ENCODE measurements at regions not wholly inside any gene's neighbourhood (a gene's known extent, or its start where the extent isn't known, plus 50 kb on each side); places are given as distances from the start of the nearest gene placed in this dataset.
"Not testable (repeated sequence)": the region's sequence is repeated elsewhere in the genome, so short reads cannot be mapped to it uniquely, and the experiment has no call there.

DNA sequence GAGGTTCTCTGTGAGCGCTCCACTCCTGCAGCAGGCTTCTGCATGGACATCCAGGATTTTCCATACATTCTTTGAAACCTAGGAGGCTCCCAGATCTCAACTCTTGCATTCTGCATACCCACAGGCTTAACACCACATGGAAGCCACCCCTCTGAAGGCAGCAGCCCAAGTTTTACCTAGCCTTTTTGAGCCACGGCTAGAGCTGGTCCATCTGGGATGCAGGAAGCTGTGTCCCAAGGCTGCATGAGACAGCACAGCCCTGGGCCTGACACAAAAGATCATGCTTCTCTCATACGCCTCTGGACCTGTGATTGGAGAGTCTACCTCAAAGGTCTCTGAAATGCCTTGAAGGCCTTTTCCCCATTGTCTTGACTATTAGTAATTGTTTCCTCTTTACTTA lies 53.6 kb upstream of the RPRM start:
- intact Hi-C loops (cut with micrococcal nuclease): no loop called here

DNA sequence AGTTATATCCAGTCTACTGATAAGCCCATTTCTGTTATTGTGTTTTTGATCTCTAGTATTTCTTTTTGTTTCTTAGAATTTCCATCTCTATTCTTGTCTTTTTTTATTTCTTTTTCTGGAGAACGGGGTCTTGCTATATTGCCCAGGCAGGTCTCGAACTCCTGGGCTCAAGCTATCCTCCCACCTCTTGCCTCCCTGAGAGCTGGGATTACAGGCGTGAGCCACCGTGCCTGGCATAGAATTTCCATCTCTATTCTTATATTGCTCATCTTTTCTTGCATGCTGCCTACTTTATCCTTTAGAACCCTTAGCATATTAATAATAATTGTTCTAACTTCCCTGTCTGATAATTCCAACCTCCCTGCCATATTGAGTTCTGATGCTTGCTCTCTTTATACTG lies 55.2 kb upstream of the RPRM start:
- intact Hi-C loops (cut with micrococcal nuclease): not testable (repeated sequence)

DNA sequence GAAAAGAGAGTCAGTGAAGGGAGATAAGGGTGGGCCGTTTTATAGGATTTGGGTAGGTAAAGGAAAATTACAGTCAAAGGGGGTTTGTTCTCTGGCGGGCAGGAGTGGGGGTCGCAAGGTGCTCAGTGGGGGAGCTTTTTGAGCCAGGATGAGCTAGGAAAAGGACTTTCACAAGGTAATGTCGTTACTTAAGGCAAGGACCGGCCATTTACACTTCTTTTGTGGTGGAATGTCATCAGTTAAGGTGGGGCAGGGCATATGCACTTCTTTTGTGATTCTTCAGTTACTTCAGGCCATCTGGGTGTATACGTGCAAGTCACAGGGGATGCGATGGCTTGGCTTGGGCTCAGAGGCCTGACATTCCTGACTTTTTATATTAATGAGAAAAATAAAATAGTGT lies 56.0 kb upstream of the RPRM start:
- intact Hi-C loops (cut with micrococcal nuclease): not testable (repeated sequence)

DNA sequence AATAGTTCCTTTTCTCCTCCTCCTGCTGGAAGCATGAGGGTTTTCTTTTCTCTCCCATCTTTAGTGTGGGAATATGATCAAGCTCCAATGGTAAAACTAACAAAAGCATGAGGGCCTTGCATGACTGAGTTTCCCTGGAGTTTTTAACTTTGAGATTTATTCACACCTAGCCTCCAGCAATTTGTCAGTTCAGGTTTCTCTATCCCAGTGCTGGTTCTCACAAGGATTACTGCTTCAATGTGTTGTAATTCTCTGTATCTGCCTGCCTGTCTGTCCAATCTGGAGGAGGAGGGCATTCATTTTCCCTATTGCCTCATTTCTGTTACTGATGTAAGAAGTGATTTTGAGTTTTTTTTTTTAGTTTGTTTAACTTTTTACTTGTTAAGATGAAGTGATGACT lies 57.6 kb upstream of the RPRM start:
- intact Hi-C loops (cut with micrococcal nuclease): no loop called here

DNA sequence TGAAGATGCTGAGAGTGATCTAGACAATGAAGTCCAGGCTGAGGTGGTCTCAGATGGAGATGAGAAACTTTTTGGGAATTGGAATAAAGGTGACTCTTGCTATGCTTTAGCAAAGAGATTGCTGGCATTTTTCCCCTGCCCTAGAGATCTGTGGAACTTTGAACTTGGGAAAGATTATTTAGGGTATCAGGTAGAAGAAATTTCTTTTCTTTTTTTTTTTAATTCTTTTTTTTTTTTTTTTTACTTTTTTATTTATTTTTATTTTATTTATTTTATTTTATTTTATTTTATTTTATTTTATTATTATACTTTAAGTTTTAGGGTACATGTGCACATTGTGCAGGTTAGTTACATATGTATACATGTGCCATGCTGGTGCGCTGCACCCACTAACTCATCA lies 59.5 kb upstream of the RPRM start:
- intact Hi-C loops (cut with micrococcal nuclease): not testable (repeated sequence)

DNA sequence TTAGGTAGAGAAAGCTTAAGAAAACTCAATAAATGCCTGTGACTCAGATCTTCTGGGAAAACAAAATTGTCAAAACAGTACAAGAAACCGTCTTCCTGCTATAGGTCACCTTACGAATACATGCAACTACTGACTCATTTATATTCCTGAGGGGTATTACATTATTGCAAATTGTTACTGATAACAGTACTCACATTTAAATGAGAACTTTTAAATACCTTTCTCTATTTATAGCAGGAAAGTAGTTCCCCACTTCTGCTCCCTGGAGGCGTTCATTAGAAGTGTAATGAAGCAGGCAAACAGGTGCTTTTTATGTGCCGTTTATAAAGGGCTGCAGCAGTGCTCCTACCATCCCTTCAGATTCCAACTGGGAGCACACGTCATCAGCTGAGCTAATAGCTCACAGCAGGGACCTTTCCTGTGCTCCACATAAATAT lies 65.1 kb upstream of the RPRM start:
- intact Hi-C loops (cut with micrococcal nuclease): no loop called here

DNA sequence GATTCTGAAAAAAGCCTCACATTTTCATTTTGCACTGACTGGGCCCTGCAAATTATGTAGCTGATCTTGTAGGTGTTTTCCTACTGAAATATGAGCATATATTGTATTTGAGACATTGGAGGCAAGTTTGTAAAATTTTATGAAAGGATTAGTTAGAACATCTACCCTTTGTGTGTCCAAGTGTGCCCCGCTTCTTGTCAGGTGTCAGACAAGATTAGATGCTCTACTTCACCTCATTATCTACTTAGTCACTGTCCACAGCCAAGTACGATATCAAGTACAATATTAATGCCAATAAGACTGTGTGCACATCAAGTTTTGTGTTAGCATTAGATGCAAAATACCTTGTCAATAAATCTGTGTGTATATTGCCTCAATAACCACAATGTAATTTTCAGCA lies 67.8 kb upstream of the RPRM start:
- intact Hi-C loops (cut with micrococcal nuclease): no loop called here

DNA sequence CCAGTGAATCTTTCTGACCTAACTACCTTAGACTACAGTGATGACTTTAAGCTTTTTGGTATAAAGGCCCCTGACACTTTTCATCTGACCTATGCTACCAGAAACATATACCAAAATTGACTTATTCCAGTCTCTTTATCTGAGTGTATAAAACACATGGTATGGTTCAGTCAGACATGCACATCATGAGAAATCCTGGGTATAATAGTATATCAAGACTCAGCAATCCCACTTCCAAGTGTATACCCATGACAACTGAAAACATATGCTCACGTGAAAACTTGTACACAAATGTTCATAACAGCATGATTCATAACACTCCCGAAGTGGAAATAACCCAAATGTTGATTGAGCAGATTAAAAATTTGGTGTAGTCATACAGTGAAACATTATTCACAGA lies 70.0 kb upstream of the RPRM start:
- intact Hi-C loops (cut with micrococcal nuclease): no loop called here

DNA sequence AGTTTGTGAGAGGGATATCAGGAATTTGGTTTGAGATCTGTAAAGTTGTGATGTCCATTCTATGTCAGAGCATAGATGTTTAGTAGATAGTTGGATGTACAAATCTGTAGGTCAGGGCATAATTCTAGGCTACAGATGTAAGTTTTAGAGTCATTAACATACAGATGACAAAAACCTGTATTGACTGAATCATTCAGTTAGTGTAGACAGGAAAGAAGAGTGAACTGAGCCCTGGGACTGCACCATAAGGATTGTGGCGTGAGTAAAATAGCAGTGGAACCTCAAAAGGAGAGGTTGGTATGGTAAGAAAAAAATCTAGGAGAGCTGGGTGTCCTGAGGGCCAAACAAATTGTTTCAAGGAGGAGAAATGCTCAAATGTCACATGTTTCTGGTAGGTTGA lies 73.1 kb upstream of the RPRM start:
- intact Hi-C loops (cut with micrococcal nuclease): no loop called here

DNA sequence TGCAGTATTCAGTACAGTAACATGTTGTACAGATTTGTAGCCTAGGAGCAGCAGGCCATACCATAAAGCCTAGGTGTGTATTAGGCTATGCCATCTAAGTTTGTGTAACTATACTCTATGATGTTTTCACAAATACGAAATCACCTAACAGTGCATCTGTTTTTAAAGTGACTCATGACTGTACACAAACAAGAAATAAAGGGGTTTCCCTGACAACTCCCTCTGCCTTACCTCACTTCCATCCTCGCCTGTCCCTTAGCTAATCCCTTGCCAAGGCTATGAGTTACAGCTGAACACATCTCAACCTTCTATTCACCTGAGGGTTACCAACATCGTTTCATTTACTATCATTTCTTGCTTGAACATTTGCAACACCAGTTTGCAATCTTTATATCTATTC lies 78.6 kb upstream of the RPRM start:
- intact Hi-C loops (cut with micrococcal nuclease): no loop called here

DNA sequence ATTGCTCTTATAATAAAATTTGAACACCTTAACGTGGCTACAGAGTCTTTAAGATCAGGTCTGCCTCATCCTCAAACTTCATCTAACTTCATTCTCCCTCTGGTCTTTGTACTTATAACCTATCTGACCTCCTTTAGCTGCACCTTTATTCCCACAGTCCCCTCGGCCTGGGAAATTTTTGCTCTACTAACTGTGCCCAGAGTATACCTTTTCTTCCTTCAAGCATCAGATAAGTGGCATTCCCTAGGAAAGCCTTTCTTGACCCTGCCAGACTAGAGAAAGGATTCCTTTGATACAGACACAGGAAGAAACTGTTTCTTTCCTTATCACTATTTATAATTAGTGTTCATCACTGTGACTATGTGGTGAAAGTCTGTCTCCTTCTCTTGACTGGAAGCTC lies 79.2 kb upstream of the RPRM start:
- intact Hi-C loops (cut with micrococcal nuclease): no loop called here

DNA sequence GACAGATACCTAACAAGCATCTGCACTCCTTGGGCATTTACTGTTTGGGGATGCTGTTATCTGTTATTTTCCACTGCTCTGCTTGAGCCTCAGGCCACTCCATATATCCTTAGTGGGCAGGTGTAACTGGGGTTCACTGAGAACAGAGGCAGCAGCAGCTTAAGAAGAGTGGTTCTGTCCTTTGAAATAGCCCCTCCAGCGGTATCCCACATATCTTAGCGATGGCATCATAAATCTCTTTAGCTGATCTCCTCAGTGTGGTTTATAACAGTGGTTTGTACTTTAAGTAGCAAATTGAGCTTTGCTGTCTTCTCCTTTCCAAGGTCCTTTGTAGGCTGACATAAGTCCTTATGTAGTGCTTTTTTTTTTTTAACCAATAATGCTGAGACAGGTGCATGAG lies 79.7 kb upstream of the RPRM start:
- intact Hi-C loops (cut with micrococcal nuclease): no loop called here

DNA sequence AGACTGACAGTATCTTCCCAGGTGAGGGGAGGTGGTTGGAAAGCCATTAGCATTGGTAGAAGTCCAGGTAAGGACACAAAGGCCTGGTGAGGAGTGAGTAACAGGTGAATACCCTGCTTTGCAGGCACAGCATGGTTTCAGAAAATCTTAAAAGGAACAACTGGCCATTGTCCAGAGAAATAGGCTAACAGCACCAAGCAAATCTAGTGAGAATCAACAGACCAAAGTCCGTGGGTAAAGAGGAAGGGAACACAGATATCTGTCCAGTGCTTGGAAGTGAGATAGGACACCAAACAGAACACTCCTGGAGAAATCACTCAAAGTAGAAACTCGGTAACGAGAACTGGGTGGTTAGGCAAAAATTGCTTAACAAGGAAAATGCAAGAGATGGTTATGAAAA lies 88.8 kb upstream of the RPRM start:
- intact Hi-C loops (cut with micrococcal nuclease): no loop called here

DNA sequence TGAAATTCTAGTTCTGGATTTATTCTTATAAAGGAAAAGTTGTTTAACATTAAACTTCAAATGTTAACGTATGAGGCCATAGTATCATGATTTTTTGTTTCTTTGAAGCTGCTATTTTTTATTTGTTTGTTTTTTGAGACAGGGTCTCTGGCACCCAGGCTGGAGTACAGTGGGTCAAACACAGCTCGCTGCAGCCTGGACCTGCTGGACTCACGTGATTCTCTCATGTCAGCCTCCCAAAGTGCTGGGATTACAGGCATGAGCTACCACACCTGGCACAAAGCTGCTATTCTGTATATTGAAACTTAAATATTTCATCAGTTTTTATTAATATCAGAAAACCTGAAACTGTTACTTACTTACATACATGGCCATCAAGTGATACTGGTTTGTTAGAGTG lies 89.5 kb upstream of the RPRM start:
- intact Hi-C loops (cut with micrococcal nuclease): no loop called here

DNA sequence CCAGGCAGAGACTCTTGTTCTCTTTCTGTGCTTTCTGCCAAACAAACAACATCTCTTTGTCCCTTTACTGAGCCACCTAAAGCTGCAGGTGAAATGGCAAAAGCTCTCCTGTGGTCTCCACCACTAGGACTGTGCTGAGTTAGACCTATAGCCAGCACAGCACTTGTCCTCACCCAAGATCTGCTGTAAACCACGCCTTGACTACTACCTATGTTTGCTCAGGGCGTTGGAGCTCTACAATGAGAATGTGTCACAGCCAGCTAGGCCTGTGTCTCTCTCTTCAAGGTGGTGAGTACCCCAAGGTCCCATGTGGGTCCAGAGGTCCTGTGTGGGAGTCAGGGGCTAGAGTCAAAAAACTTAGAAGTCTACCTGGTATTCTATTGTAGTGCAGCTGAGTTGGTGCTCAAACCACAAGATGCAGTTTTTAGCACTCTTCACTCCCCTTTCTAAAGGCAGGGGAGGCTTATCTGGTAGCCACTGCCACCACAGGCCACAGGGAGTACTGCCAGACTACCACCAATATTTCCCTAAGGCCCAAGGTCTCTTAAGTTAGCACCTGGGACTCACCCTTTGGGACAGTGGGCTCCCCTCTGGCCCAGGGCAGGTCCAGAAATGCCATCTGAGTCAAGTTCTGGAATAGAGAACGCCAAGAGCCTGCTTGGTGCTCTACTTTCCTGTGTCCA lies 96.8 kb upstream of the RPRM start:
- intact Hi-C loops (cut with micrococcal nuclease): no loop called here

DNA sequence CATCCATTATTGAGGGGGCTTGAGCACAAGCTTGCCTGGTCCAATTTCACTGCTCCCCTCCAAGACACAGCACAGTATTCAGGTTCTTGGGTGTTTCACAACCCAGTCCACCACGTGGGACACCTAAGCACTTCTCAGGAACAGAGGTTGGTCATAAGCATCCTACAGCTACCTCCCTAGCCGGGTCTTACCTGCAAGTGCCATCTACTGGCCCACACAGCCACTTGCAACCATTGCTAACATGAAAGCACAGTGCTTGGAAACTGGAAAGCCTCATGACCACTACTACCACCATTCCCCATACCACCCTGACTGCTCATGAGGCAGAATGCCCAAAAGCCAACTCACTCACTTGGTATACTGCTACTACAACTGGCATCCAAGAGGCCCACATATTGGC lies 105.7 kb upstream of the RPRM start:
- intact Hi-C loops (cut with micrococcal nuclease): no loop called here

DNA sequence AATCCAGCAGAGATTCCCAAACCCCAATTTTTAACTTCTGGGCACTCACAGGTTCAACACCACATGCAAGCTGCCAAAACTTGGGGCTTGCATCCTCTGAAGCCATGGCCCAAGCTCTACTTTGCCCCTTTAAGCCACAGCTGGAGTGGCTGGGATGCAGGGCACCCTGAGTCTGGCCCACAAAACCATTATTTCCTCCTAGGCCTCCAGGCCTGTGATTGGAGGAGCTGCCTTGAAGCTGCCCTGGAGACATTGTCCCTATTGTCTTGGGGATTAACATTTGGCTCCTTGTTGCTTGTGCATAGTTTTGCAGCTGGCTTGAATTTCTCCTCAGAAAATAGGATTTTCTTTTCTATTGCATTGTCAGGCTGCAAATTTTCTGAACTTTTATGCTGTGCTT lies 109.8 kb upstream of the RPRM start:
- intact Hi-C loops (cut with micrococcal nuclease): no loop called here

DNA sequence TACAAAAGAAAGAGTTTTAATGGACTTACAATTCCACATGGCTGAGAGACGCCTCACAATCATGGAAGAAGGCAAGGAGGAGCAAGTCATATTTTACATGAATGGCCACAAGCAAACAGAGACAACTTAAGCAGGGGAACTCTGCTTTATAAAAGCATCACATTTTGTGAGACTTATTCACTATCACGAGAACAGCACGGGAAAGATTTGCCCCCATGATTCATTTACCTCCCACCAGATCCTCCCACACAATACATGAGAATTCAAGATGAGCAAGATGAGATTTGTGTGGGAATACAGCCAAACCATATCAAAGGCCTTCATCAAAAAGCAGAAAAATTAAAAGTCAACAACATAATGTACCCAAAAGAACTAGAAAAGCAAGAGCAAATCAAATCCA lies 111.0 kb upstream of the RPRM start:
- intact Hi-C loops (cut with micrococcal nuclease): no loop called here

DNA sequence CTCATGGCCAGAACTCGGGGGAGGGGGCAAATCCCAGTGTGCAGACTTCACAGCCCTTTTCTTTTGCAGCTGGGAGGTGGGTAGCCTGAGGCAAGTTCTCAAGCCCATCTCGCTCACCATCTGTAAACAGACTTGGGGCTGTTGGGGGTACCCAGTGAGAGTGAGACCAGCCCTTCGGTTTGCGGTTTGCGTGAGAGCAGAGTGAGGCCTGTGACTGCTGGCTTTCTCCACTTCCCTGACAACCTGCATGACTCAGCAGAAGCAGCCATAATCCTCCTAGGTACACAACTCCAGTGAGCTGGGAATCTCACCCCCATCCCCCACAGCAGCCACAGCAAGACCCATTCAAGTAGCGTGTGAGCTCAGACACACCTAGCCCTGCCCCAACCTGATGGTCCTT lies 114.5 kb upstream of the RPRM start:
- intact Hi-C loops (cut with micrococcal nuclease): not testable (repeated sequence)

DNA sequence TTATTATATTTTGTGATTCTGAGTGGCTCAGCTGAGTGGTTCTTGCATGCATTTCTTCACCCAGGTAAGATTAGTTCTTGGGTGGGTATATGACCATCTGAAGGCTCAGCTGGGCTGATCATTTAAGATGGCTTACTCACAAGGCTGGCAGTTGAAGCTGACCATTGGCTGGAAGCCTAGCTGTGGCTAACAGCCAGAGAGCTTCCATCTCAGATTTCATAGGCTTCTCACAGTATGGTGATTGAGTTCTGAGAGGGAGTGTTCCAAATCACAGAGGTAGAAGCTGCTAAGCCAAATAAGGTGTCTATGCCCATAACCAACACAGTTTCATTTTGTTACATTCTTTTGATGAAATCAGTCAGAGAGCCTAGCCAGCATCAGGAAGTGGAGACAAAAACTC lies 117.4 kb upstream of the RPRM start:
- intact Hi-C loops (cut with micrococcal nuclease): no loop called here

DNA sequence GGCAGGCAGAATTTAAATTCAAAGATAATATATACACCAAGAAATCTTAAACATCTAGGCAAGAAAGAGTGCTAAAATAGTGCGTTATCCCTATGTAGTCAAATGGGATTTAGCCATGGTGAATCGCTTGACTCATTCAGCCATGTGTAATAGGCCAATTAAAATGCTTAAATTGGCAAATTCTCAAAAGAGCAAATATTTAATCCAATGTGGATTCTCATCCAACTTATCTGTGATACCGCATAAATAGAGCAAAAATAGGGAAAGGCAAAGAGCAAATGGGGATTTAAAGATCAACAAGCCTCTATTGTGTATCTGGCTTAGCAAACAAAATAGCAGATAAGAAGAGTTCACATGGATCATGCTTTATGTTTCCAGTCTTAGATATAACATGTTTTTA lies 123.2 kb upstream of the RPRM start:
- intact Hi-C loops (cut with micrococcal nuclease): no loop called here

DNA sequence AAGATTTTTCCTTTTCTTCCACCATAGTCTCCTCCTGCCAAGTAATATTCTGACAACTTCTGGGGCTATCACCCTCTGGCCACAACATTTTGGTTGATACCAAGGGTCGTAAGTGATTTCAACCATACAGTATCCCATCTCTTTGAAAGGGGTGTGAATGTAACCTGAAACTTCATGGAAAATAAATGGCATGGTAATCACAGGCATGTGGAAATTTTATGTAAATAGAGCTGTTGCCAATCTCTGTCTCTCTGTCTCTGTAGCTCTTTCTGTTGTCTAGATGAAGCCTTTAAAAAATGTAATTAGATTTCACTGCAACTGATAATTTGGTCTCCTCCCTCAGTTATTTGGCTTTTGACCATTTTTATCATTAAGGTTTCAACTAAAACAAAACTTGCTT lies 125.6 kb upstream of the RPRM start:
- intact Hi-C loops (cut with micrococcal nuclease): no loop called here

DNA sequence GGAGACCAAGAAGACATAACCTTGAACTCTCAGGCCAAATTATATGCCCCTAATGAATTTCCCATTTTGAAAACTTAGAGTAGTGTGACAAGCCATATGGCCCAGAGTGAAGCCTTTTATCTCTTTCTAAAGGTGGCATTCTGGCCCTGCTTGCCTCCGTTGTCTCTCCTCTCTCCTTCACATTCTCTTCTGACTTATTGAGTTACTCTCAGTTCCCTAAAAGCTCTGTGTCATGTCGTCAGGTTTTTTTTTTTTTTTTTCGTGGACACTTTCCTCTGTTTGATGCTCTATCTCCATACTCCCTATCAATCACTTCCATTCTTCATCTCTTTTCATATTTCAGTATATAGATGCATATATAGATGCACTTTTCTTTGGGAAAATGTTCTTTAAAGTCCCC lies 128.1 kb upstream of the RPRM start:
- intact Hi-C loops (cut with micrococcal nuclease): no loop called here

DNA sequence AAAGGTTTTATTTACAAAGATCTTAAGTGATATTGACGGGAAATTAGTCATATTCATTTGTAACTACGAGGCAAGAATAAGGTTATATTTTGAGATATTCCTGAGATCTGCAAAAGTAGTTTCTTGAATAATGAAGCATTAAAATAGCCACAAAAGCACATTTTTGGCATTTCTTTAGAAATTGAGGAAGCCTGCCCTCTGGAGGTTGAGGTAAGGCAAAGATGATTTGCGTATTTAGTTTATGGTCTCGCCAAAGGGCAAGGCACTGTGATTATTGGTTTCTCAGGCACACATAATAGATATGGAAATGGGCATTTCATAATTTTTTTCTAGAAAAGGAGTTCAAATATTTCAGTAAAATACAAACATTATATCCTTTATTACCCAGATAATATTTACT lies 143.7 kb upstream of the RPRM start:
- intact Hi-C loops (cut with micrococcal nuclease): no loop called here

Measured in T-helper 1 cell treated with Interleukin-12 subunit alpha and Interleukin-12 subunit beta and Interleukin-4 antibody, amounts not matched to agents 30 ng/mL and 1 ng/mL, for 36 hours (primary cell).